SHP77 (cell line): ENCODE measurements at regions not wholly inside any gene's neighbourhood (a gene's known extent, or its start where the extent isn't known, plus 50 kb on each side); places are given as distances from the start of the nearest gene placed in this dataset.
A peak's percentile ranks its signal among the peaks of the same experiment; 100 is the strongest.
"Not testable (repeated sequence)": the region's sequence is repeated elsewhere in the genome, so short reads cannot be mapped to it uniquely, and the experiment has no call there.

Experiments used
- DNase-seq, 2 experiments: peaks; one replicate each; lab custom pipeline; 2025; lab: John Stamatoyannopoulos, UW

DNA sequence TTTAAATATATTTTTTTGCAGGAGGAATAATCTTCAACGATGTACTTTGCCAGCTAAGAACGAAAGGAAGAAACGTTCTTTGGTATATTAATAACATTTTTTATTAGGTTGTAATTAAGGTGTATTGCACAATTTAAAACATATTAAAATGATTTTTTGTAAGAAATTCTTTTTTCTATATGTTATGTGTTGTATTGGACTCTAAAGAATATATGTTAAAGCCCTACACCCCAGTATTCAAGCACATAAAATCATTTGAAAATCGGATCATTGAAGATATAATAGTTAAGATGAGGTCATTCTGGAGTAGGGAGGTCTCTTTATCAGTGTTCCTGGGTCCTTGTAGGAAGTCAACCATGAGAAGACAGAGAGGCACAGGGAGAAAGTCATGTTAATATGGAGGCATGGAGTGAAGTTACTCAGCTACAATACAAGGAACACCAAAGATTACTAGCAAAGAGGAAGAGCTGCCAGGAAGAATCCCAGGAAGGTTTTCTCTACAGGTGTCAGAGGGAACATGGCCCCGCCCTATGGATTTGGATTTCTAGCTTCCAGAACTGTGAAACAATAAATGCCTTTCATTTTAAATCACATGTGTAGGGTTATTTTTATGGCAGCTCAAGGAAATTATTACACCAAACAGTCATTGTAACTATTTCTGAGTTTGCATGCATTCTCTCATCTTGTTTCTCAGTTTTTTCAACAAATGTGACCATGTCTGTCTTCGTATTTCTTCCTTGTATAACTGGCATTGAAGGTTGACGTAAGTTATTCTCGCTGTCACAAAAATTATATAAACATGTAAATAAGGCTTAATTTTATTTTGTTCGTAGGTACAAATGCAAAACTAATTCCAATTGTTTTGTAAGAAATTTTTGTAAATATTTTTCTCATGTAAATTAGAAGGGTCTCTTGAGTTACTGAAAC, 75.4 kb upstream of the VPREB1 start:
- DNase-seq: no peak

DNA sequence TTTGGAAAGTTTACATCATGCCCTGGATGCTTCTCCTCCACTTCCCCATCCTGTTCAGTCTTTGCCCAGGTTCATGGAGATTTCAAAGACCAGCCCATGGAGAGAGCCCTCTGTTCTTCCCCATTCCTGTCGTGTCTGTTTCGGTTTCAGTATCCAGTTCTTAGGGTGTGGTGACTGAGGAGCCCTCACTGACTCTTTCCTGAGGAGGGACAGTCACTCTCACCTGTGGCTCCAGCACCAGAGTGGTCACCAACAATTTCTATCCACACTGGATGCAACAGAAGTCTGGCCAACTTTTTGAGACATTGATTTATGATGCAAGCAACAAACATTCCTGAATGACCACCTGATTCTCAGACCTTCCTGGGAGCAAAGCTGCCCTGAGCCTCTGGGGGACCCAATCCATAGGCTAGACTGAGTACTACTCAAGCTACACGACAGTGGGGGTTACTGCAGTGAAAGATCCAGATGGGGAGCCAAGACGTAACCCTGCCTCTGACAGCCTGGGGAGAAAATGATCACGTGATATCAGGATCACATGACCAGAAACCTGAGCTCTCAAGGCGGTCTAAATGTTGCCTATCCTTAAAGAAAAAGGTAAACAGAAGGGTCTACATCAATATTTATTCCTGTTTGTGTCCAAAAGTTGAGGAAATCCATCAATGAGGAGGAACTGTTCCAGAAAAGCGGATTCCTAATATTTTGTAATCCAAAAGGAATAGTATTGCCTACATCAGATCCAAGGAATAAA, 76.2 kb upstream of the VPREB1 start:
- DNase-seq: peak; percentile 13

DNA sequence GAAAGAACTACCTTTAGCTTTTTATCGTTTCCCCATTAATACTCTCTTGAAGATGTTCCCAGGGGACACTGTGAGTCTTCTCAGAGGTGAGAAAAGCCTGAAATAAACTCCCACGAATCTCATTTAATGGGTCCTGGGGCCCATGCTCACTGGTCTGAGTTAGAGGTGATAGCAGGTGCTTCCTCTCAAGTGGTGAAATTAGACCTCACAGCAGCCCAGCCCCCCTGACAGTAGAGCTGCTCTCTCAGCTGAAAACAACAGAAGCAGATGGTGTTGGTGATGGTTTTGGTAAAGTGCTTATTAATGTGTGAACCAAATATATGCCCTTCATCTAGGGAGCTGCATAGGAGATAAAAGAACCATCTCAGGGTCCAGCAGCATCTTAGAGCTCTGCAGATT, 76.8 kb upstream of the VPREB1 start:
- DNase-seq: peak in 1 of 2 experiments; percentile 7

DNA sequence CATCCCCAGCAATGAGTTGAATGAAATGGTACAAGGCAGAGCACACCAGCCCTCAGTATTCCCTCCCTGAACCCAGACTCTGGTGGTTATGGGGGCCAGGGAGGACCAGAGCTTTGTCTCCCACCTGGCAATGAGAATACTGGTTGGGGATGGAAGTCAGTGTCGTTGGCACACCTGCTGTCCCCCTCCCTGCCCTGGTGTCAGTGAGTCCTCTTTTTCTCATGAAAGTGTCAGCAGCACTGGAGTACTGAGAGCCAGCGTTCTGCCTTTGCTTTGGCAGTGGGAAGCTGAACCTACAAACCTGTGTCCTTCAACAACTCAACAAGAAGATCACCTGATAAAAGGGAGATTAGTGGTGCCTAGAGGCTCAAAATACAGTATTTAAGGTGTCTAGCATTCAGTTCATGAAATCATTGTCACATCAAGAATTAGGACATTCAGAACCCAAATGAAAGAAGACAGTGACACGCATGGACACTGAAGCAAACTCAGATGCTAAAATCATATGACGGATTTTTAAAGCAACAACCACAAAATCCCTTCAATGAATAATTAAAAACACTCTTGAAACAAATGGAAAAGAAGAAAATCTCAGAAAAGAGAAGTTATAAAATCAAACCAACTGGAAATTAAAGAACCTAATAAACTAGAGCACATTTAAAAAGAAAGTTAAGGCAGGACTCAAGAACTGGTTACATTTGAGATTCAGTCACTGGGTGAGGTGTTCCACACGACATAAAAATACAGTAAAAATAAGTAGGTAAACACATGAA, 77.5 kb upstream of the VPREB1 start:
- no peak for DNase-seq

DNA sequence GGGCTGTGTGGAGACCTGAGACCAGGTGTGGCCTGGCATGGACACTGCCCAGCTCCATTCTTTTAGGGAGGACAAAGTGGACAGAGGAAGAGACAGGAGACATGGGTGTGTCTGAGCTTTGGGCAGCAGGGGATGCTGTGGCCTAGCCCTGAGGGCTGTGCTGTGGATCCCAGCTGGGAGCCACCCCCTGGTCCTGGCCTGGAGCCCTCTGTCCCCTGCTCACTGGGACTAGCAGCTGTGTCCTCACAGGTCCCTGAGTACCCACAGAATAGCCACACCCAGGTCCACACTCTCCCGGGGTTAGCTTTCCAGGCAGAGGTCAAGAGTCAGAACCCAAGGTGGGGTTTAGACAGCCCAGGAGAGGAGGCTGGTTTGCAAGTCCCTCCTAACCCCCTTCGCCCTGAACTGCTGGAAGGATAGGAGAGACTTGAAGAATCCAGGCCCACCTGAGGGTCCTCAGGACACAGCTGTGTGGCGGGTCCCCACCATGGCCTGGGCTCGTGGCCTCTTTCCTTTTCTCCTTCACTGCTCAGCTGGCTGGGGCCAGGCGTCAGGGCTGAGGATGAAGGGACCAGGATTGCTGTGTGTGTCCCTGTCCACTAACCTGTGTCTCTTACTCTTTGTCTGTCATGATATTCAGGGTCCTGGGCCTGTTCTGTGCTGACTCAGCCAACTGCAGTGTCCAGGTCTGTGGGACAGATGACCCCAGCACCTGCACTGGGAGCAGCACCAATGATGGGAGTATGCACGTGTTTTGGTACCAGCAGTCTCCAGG, 78.5 kb upstream of the VPREB1 start:
- no peak for DNase-seq

DNA sequence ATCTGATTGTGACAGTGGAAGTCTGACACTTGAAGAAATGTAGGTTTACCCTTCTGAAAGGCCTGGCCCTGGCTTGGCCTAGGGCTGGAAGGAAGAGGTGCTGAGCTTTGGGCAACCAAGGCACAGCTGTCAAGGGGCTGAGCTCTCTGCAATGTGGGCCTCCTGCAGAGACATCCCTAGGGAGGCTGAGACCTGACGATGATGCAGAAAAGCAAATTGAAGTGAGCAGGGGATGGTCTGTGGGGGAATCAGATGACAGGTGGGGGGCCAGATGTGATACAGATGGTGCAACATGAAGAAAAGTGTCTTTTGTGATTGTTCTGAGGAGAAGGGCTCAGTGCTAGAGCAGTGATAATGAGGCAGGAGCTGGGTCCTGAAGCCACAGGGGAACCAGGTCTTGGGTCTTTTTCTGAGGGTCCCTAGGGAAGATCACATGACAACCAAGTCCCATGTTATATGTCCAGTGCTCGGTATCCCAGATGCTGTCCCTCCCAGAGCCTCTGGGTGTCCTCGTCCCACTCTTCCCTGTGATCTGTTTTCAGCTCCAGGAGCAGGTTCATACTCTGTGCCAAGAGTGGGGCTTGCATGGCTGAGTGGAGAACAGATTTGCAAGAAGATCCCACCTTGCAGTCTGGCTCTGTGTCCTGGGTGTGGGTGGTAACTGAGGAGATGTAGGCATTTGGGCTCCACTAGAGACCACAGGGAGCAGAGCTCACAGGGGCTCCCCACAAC, 79.9 kb upstream of the VPREB1 start:
- no peak for DNase-seq

DNA sequence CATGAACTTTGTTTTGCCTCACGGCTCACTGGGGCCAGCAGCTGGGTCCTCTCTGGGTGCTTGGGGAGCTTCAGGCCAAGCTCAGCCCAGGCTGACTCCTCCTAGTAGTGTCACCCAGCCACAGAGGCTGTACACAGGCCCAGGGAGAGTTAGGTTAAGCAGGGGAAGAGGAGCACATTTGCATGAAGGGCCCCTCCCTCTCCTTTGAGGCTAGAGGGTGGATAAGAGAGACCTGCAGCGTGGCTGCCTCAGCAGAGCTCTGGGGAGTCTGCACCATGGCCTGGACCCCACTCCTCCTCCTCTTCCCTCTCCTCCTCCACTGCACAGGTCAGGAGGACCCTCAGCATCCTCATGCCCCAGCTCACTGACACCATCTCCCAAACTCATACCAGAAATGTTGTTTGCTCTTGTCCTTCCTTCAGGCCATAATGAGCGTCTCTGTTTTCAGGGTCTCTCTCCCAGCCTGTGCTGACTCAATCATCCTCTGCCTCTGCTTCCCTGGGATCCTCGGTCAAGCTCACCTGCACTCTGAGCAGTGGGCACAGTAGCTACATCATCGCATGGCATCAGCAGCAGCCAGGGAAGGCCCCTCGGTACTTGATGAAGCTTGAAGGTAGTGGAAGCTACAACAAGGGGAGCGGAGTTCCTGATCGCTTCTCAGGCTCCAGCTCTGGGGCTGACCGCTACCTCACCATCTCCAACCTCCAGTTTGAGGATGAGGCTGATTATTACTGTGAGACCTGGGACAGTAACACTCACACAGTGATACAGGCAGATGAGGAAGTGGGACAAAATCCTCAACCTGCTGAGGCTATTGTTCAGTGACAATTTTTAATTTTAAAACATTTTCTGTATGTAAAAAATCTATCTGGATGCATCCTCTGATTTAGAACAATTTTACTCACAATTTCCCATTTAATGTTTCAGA, 82.4 kb upstream of the VPREB1 start:
- no peak for DNase-seq

DNA sequence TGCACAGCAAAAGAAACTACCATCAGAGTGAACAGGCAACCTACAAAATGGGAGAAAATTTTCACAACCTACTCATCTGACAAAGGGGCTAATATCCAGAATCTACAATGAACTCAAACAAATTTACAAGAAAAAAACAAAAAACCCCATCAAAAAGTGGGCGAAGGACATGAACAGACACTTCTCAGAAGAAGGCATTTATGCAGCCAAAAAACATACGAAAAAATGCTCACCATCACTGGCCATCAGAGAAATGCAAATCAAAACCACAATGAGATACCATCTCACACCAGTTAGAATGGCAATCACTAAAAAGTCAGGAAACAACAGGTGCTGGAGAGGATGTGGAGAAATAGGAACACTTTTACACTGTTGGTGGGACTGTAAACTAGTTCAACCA, 83.8 kb upstream of the VPREB1 start:
- DNase-seq: not testable (repeated sequence)

DNA sequence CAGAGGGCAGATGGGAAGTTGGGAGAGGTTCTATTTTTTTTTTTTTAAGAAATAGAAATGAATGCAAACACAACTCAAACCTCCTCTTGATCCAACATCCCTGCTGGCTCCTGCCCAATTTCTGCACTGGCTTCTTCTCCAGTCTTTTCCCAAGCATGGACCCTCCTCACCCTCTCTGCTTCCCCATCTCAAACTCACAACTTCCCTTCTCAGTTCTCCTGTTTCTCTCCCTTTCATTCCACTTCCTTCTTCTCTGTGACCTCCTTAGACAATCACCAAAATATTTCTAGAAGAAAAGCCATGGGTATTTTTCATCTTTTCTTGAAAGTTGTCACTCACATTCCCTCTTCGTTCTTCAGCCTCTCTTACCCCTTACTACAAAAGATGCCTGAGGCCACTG, 85.2 kb upstream of the VPREB1 start:
- no peak for DNase-seq

DNA sequence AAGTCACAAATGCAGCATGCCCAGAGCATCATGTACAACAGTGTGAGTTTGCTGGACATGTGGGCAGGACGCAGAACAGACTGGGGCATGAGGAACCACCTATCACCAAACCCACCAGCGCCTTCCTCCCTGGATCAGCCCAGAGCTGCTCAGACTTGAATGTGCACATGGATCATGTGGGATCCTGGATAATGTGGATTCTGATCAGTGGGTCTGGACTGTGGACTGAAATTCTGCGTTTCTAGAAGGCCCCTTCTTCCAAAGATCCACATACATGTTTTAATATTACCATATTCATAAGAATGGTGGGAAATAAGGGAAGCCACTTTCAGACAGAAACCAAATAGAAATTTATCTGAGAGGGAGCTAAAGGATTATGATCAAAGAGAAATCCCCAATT, 85.6 kb upstream of the VPREB1 start:
- DNase-seq: no peak

DNA sequence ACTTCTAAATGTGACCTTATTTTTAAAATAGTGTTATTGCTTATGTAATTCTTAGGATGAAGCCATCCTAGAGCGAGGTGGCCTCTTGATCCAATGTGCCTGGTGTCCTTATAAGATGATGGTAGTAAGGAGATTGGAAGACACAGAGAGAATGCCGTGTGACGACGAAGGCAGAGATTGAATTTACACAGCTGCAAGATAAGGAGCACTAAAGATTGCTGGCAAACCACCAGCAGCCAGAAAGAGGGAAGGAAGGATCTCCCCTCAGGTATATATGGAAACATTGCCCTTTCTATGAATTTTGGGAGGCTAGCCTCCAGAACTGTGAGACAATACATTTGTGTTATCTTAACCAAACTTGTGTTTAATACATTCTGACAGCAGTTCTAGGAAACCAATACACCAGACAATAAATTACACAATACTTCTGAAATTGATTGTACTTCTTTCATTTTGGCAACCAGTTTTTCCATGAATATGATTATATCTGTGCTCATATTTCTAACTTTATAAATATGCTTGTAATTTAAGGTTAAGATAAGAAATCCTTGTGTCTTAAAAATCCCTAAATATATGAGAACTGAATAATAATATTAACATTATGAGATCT, 86.3 kb upstream of the VPREB1 start:
- no peak for DNase-seq

DNA sequence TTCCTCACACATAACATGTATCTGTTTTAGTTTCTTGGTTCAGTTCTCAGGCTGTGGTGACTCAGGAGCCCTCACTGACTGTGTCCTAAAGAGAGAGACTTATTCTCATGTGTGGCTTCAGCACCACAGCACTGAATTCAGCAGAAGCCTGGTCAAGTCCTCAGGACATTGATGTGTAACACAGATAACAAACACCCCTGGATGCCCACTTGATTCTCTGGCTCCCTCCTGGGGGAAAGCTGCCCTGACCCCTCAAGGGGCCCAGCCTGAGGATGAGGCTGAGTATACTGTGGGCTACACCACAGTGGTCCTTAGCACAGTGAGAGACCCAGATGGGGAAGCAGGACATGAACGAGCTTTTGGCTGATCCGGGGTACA, 87.2 kb upstream of the VPREB1 start:
- DNase-seq: no peak

DNA sequence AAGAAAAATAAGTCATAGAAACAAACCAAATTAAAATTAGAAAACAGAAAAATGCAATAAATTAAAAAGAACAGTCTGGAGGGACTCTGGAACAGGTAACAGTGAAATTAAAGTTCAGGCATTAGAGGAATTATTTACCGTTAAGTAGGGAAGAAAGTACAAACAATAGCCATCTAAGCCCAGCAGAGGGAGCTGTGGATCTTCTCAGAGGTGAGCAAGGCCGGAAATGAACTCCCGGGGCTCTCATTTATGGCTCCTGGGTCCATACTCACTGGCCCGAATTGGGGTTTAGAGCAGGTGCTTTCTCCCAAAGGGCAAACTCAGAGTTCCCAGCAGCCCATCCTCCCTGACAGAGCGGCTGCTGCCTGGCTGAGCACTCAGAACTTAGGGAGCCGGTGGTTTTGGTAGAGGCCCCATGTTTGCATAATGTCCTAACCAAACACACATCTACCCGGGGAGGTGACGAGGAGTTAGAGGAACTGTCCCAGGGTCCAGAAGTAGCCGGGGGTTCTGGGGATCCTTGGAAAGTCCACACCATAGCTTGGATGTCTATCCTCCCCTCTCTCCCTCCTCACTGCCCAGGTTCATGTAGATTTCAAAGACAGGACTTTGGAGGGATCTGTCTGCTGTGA, 87.8 kb upstream of the VPREB1 start:
- DNase-seq: peak; percentile 42 to 70

DNA sequence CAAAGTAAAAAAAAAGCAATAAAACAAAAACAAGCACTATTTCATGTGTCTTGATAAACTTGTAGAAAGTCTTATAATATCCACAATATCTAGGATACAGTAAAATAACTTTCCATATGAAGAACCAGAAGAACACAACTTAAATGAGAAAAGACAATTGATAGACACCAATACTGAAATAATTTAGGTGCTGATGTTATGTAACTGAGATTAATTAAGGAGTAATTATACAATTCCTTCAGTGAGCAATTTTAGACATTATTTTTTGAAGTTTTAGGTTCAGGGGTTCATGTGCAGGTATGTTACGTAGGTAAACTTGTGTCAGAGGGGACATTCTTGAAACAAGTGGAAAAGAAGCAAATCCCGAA, 88.3 kb upstream of the VPREB1 start:
- no peak for DNase-seq

DNA sequence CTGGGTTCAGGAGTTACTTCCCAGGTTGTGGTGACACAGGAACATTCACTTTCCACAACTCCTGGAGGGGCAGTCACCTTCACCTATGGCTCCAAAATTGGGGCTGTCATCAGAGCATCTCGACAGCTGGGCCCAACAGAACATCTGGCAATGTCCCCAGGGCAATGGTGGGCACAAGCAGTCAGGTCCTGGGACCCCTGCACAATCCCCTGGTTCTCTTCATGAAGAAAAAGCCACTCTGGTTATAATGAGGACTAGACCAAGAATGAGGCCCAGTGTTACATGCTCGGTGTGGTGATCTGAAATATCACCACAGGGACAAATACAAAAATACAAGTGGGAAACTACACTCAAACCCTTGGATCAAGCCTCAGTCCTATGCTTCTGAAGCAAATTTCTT, 89.0 kb upstream of the VPREB1 start:
- DNase-seq: no peak

DNA sequence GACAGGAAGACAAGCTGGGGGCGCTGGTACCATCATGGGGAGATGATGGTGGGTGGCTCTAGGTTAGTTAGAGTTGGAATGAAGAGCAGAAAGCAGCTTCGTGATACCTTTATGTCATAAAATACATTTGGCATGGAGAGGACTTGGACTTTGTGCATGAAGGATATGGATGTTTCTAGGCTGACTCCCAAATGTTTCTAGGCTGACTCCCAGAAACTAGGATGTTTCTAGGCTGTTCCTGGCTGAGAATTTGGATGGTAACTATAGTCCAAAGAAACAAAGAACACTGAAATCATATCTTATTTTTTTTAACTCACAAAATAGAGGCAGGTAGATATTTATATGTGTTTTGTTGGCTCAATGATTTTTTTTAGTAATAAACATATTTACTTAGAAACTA, 89.4 kb upstream of the VPREB1 start:
- DNase-seq: no peak

DNA sequence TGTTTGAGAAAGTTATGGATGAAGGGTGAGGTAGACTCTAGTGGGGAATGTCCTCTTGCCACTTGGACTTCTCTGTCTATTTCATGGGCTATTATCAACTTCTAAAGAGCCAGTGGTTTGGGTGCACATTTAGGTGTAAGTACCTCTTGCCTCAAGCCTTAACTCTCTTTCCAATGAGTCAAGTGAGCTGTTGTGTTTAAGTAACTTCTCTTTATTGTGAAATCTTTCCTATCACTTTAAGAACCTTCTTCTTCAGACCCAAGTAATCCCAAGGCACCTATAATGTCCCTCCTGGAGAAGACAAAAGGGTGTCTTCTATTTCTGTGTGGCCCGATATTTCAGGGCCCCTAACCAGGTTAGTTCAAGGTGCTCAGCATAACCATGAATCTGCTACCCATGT, 90.5 kb upstream of the VPREB1 start:
- DNase-seq: no peak

DNA sequence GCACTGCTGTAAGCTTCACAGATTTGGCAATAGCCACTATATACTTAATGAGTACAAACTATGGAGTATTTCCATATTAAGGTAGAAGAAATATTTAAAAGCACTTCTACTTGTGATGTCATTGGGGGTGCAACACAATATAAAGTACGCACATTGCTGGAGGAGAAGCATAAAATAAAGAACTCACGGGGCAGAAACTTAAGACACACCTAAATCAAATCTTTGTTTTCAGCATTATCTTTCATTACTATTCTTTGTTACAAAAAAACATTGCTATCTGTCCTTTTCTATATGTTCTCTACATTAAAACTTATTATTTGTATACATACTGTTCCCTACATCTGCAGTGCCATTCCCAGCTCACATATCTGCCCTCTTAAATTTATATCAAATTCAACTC, 93.3 kb upstream of the VPREB1 start:
- no peak for DNase-seq

DNA sequence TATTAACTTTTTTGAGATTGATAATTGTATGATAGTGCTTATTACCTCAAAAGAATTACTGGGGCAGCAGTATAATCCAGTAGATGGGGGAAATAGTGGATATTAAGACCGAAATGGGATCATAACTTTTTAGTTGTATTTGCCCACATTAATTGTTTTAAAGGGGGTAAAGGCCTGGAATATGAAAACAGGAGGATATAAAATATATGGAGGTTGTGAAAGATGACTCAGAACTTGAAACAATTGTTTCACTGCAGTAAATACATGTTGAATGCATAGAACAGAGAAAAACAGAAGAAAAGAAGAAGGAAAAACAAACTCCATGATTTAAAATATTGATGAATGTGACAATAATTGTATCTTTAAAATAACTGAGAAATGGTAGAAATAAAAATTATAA, 94.1 kb upstream of the VPREB1 start:
- DNase-seq: no peak
